HFFc6 (cell line): ENCODE measurements at regions not wholly inside any gene's neighbourhood (a gene's known extent, or its start where the extent isn't known, plus 50 kb on each side); places are given as distances from the start of the nearest gene placed in this dataset.

ENCODE experiments used
- DNase-seq: peaks from one replicate; pipeline ENCODE4 v3.0.0-alpha.2; 2018
- H3K27ac Mint-ChIP-seq: 2 replicates; pipeline ENCODE4 v1.8.0; 2020; ENCODE audit warnings: mild to moderate bottlenecking, mixed read lengths
- H3K27me3 Mint-ChIP-seq: 2 replicates; pipeline ENCODE4 v1.8.0; 2021; ENCODE audit warnings: mild to moderate bottlenecking, moderate library complexity, mixed read lengths; ENCODE audit not compliant: insufficient read depth
- H3K36me3 Mint-ChIP-seq: 2 replicates; pipeline ENCODE4 v1.8.0; 2021; ENCODE audit warnings: low read depth, mixed read lengths
- H3K4me1 Mint-ChIP-seq: 2 replicates; pipeline ENCODE4 v1.8.0; 2020; ENCODE audit warnings: low read depth, mixed read lengths
- H3K4me3 Mint-ChIP-seq: 2 replicates; pipeline ENCODE4 v1.8.0; 2020; ENCODE audit warnings: mild to moderate bottlenecking, moderate library complexity, mixed read lengths
- H3K9me3 Mint-ChIP-seq: 2 replicates; pipeline ENCODE4 v1.8.0; 2020; ENCODE audit warnings: mild to moderate bottlenecking, mixed read lengths
- CTCF ChIP-seq: fragments of 200-600 bp; sonication (generic); IDR thresholded peaks from 2 replicates; pipeline ENCODE4 v1.5.0; 2021; ENCODE audit warnings: antibody characterized with exemption, mild to moderate bottlenecking

GRCh38 chr2:38448692-38449410 is 71.8 kb upstream of the ATL2 start:
- DNase-seq: no peak
- no peak overlapping the region for H3K27ac Mint-ChIP-seq
- TF ChIP-seq CTCF: no peak
- no peaks in the 10 kb centered on the region for H3K9me3 Mint-ChIP-seq
- no peaks in the 10 kb centered on the region for H3K4me1 Mint-ChIP-seq
- H3K4me3 Mint-ChIP-seq: no peak overlapping the region
- peaks cover 41% of the 10 kb centered on the region for H3K27me3 Mint-ChIP-seq
- no peaks in the 10 kb centered on the region for H3K36me3 Mint-ChIP-seq

GRCh38 chr2:38446906-38447561 is 70.0 kb upstream of the ATL2 start:
- DNase-seq: no peak
- no peak for TF ChIP-seq CTCF
- Mint-ChIP-seq H3K9me3 (no peaks in the 10 kb centered on the region), H3K27me3 (peaks cover 50% of the 10 kb centered on the region), H3K27ac (no peak overlapping the region), H3K4me3 (no peak overlapping the region), H3K36me3 (no peaks in the 10 kb centered on the region), H3K4me1 (no peaks in the 10 kb centered on the region)

- no peaks in the 10 kb centered on the region for H3K36me3 Mint-ChIP-seq
- H3K27me3 Mint-ChIP-seq: peaks cover 52% of the 10 kb centered on the region
- DNase-seq: no peak
- no peak overlapping the region for H3K27ac Mint-ChIP-seq
- H3K9me3 Mint-ChIP-seq: no peaks in the 10 kb centered on the region
- no peak for TF ChIP-seq CTCF
- H3K4me3 Mint-ChIP-seq: no peak overlapping the region
- no peaks in the 10 kb centered on the region for H3K4me1 Mint-ChIP-seq
Measured at GRCh38 chr2:38446418-38446817, 69.3 kb upstream of the ATL2 start.

- Mint-ChIP-seq H3K27ac (no peak overlapping the region), H3K27me3 (peaks cover 57% of the 10 kb centered on the region), H3K4me3 (no peak overlapping the region), H3K9me3 (no peaks in the 10 kb centered on the region), H3K4me1 (no peaks in the 10 kb centered on the region), H3K36me3 (no peaks in the 10 kb centered on the region)
- no peak for DNase-seq
- TF ChIP-seq CTCF: no peak
Measured at GRCh38 chr2:38444247-38444646, 67.2 kb upstream of the ATL2 start.

GRCh38 chr2:38442643-38443541 is 65.8 kb upstream of the ATL2 start:
- no peak overlapping the region for H3K27ac Mint-ChIP-seq
- H3K9me3 Mint-ChIP-seq: no peaks in the 10 kb centered on the region
- no peak overlapping the region for H3K4me3 Mint-ChIP-seq
- no peak for DNase-seq
- H3K27me3 Mint-ChIP-seq: peaks cover 59% of the 10 kb centered on the region
- no peaks in the 10 kb centered on the region for H3K4me1 Mint-ChIP-seq
- H3K36me3 Mint-ChIP-seq: no peaks in the 10 kb centered on the region
- no peak for TF ChIP-seq CTCF
